ENCODE measurements at regions not wholly inside any gene's neighbourhood (a gene's known extent, or its start where the extent isn't known, plus 50 kb on each side); places are given as distances from the start of the nearest gene placed in this dataset.

GRCh38 chr2:32895424-32895823, 51.3 kb upstream of the LTBP1 start:
- H3K4me3 ChIP-seq (ENCODE audit: low read depth in 2 of 2, low read length in 2 of 2) = no peak overlapping the region
- H3K4me1 ChIP-seq (ENCODE audit: control insufficient read depth, insufficient read depth, low read length) = no peaks in the 10 kb centered on the region
- CTCF ChIA-PET = interaction anchor here (0.6 kb wide), 1 partner anchor 44 kb away, joined by 3 read pairs; no protein-coding TSS in a partner anchor
- no peaks in the 10 kb centered on the region for H3K36me3 ChIP-seq (ENCODE audit: control insufficient read depth, insufficient read depth, low read length)
- ATAC-seq = no peak
- in situ Hi-C loops (cut with HindIII; ENCODE audit: low pct_unique_long_range_greater_than_20kb, low sequenced_read_pairs) = no loop called here
- no peak for TF ChIP-seq CTCF (IDR thresholded peaks at IDR 0.05)
- no peak for TF ChIP-seq TCF7L2 (IDR thresholded peaks at IDR 0.05; ENCODE audit: low read depth, low read length)
- TF ChIP-seq REST (IDR thresholded peaks at IDR 0.05; ENCODE audit: insufficient read depth in 1 of 2, low read depth in 2 of 2, low read length in 1 of 2) = no peak
- no peak for TF ChIP-seq SIN3A (IDR thresholded peaks at IDR 0.05; ENCODE audit: borderline replicate concordance, insufficient read depth, low read depth, low read length)
- TF ChIP-seq POLR2AphosphoS5 (IDR thresholded peaks at IDR 0.05; ENCODE audit: low read depth, low read length) = no peak
- intact Hi-C loops (cut with micrococcal nuclease; ENCODE audit: unreplicated experiment) = no loop called here
- POLR2A ChIA-PET = no interaction called here
- H3K9me3 ChIP-seq (ENCODE audit: control insufficient read depth, insufficient read depth, low read depth, low read length) = no peaks in the 10 kb centered on the region
- no TSS peak for BruUV-seq (replicated peaks)
- no peak overlapping the region for H3K27ac ChIP-seq (ENCODE audit: low read length)
- no peak for DNase-seq (ENCODE audit: low read depth, low spot score)
- H3K27me3 ChIP-seq (ENCODE audit: control insufficient read depth, insufficient read depth, low read length) = peaks cover 5% of the 10 kb centered on the region; the same call in 1 of the 2 replicates

Data from Panc1 (cell line).